CD14-positive monocyte (primary cell): ENCODE measurements at regions not wholly inside any gene's neighbourhood (a gene's known extent, or its start where the extent isn't known, plus 50 kb on each side); places are given as distances from the start of the nearest gene placed in this dataset.

Experiments
- DNase-seq, 3 donors: peaks; one replicate each; pipeline ENCODE4 v3.0.0-alpha.2; 2011 to 2022
- H2AFZ ChIP-seq: 2 replicates; pipeline ENCODE4 v1.6.0; 2012; ENCODE audit warnings: mild to moderate bottlenecking, low read depth, low read length, inconsistent platforms; ENCODE audit not compliant: insufficient read depth, poor library complexity, severe bottlenecking
- H3K27ac ChIP-seq, 2 donors: 1 replicate in 1 of 2; 2 replicates in 1 of 2; pipeline ENCODE4 v1.5.1; 2012 to 2013; ENCODE audit warnings: low read length in 2 of 2, control low read depth in 1 of 2, inconsistent platforms in 1 of 2, low read depth in 1 of 2, mild to moderate bottlenecking in 1 of 2
- H3K27me3 ChIP-seq, 2 donors: one replicate each; pipeline versions ENCODE4 v1.6.0 to v1.6.1; 2011 to 2013; ENCODE audit warnings: low read length in 2 of 2; ENCODE audit not compliant: control insufficient read depth in 2 of 2, insufficient read depth in 2 of 2
- H3K36me3 ChIP-seq, 2 donors: replicated peaks in 1 of 2; 1 replicate in 1 of 2; 2 replicates in 1 of 2; pipeline versions ENCODE4 v1.5.1 to v1.6.1; 2012 to 2013; ENCODE audit warnings: low read length in 2 of 2, control low read depth in 1 of 2, inconsistent platforms in 1 of 2, mild to moderate bottlenecking in 1 of 2; ENCODE audit not compliant: insufficient read depth in 2 of 2, control insufficient read depth in 1 of 2
- H3K4me1 ChIP-seq, 2 donors: 1 replicate in 1 of 2; 2 replicates in 1 of 2; pipeline versions ENCODE4 v1.5.1 to v1.6.1; 2012 to 2013; ENCODE audit warnings: low read length in 2 of 2, control low read depth in 1 of 2, inconsistent platforms in 1 of 2, mild to moderate bottlenecking in 1 of 2, moderate library complexity in 1 of 2; ENCODE audit not compliant: insufficient read depth in 2 of 2, control insufficient read depth in 1 of 2
- H3K4me2 ChIP-seq: replicated peaks from 2 replicates; pipeline ENCODE3; 2012; ENCODE audit warnings: low read length, moderate library complexity, mild to moderate bottlenecking; ENCODE audit not compliant: poor library complexity, severe bottlenecking; ENCODE audit errors: extremely low read depth
- H3K4me3 ChIP-seq, 3 experiments: fragments of 200-600 bp in 1 of 3; sonication (generic) in 1 of 3; replicated peaks in 1 of 3; 1 replicate in 2 of 3; 2 replicates in 1 of 3; pipeline ENCODE4 v1.5.1; 2011 to 2013; ENCODE audit warnings: low read length in 3 of 3, mild to moderate bottlenecking in 3 of 3, control low read depth in 2 of 3, low read depth in 2 of 3, inconsistent platforms in 1 of 3, moderate library complexity in 1 of 3
- H3K79me2 ChIP-seq: 2 replicates; pipeline ENCODE4 v1.6.0; 2012; ENCODE audit warnings: mild to moderate bottlenecking, control low read depth, inconsistent platforms, low read length, moderate library complexity; ENCODE audit not compliant: insufficient read depth
- H3K9ac ChIP-seq: 2 replicates; pipeline ENCODE4 v1.6.0; 2017; ENCODE audit warnings: low read length, mild to moderate bottlenecking; ENCODE audit not compliant: insufficient read depth, poor library complexity, severe bottlenecking
- H3K9me3 ChIP-seq, 2 donors: replicated peaks in 1 of 2; 1 replicate in 1 of 2; 2 replicates in 1 of 2; pipeline versions ENCODE4 v1.5.1 to v1.6.1; 2012 to 2013; ENCODE audit warnings: low read length in 2 of 2, control low read depth in 1 of 2; ENCODE audit not compliant: control insufficient read depth in 1 of 2, insufficient read depth in 1 of 2
- H4K20me1 ChIP-seq: 2 replicates; pipeline ENCODE4 v1.6.0; 2012; ENCODE audit warnings: mild to moderate bottlenecking, low read length, control low read depth, moderate library complexity; ENCODE audit not compliant: insufficient read depth
- H3K27ac Mint-ChIP-seq, 7 donors: one replicate each; pipeline ENCODE4 v1.8.0; 2020; ENCODE audit warnings: mild to moderate bottlenecking in 7 of 7, mixed read lengths in 7 of 7, moderate library complexity in 6 of 7, inconsistent platforms in 2 of 7
- H3K27me3 Mint-ChIP-seq, 3 donors: one replicate each; pipeline ENCODE4 v1.8.0; 2021 to 2022; ENCODE audit warnings: low read depth in 3 of 3, mild to moderate bottlenecking in 3 of 3, mixed read lengths in 3 of 3, moderate library complexity in 3 of 3, inconsistent platforms in 1 of 3
- H3K36me3 Mint-ChIP-seq, 2 donors: one replicate each; pipeline ENCODE4 v1.8.0; 2020; ENCODE audit warnings: mixed read lengths in 2 of 2, inconsistent platforms in 1 of 2, mild to moderate bottlenecking in 1 of 2
- H3K4me1 Mint-ChIP-seq: one replicate; pipeline ENCODE4 v1.8.0; 2020; ENCODE audit warnings: mild to moderate bottlenecking, mixed read lengths
- H3K4me3 Mint-ChIP-seq, 2 donors: one replicate each; pipeline ENCODE4 v1.8.0; 2020; ENCODE audit warnings: mild to moderate bottlenecking in 2 of 2, mixed read lengths in 2 of 2, moderate library complexity in 1 of 2
- H3K9me3 Mint-ChIP-seq, 7 donors: one replicate each; pipeline ENCODE4 v1.8.0; 2020 to 2022; ENCODE audit warnings: mixed read lengths in 7 of 7, mild to moderate bottlenecking in 6 of 7, moderate library complexity in 6 of 7, inconsistent platforms in 2 of 7
- WGBS: methylation state at CpG from one replicate; pipeline ENCODE4 v1.1.5; 2013; ENCODE audit warnings: missing lambda C conversion rate; ENCODE audit not compliant: insufficient coverage; 5-methylcytosine and 5-hydroxymethylcytosine counted together
- intact Hi-C, 2 donors: fragments of 100-400 bp; cut with micrococcal nuclease; formaldehyde crosslinking; loops; one replicate each; pipeline versions ENCODE4 v1.15.0 to v1.15.1; 2023
- TF ChIP-seq, protein P1 (sequence below): fragments of 200-600 bp; IDR thresholded peaks from one replicate; pipeline ENCODE4 v1.8.0; 2022; ENCODE audit warnings: antibody characterized with exemption, mild to moderate bottlenecking

DNA sequence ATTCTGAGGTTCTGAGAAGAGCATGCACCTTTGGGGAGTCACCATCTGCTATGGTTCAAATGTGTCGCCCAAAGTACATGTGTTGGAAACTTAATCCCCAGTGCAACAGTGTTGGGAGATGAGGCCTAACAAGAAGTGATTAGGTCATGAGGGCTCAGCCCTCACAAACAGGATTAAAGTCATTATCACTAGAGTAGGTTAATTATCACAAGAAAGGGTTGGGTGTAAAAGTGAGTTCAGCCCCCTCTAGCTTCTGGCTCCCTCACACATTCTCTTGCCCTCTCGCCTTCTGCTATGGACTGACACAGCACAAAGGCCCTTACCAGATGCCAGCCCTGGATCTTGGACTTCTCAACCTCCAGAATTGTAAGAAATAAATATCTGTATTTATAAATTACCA lies 100.3 kb upstream of the C10orf90 start:
- no peak overlapping the region for H3K9ac ChIP-seq
- H3K4me3 ChIP-seq, result no peak overlapping the region
- no peak overlapping the region for H2AFZ ChIP-seq
- no peaks in the 10 kb centered on the region for H3K4me1 Mint-ChIP-seq
- TF ChIP-seq, protein P1, sequence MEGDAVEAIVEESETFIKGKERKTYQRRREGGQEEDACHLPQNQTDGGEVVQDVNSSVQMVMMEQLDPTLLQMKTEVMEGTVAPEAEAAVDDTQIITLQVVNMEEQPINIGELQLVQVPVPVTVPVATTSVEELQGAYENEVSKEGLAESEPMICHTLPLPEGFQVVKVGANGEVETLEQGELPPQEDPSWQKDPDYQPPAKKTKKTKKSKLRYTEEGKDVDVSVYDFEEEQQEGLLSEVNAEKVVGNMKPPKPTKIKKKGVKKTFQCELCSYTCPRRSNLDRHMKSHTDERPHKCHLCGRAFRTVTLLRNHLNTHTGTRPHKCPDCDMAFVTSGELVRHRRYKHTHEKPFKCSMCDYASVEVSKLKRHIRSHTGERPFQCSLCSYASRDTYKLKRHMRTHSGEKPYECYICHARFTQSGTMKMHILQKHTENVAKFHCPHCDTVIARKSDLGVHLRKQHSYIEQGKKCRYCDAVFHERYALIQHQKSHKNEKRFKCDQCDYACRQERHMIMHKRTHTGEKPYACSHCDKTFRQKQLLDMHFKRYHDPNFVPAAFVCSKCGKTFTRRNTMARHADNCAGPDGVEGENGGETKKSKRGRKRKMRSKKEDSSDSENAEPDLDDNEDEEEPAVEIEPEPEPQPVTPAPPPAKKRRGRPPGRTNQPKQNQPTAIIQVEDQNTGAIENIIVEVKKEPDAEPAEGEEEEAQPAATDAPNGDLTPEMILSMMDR, result no peak
- H4K20me1 ChIP-seq, result no peaks in the 10 kb centered on the region
- no peak overlapping the region for H3K4me2 ChIP-seq
- no peaks in the 10 kb centered on the region for H3K36me3 Mint-ChIP-seq
- peaks cover 2 to 7% (median 4%) of the 10 kb centered on the region in 7 donors for H3K9me3 Mint-ChIP-seq
- intact Hi-C loops, result no loop called here
- peaks cover 4 to 5% of the 10 kb centered on the region in 2 donors for H3K9me3 ChIP-seq
- DNase-seq, result no peak
- no peak overlapping the region for H3K27ac Mint-ChIP-seq
- no peak overlapping the region for H3K27ac ChIP-seq
- H3K27me3 Mint-ChIP-seq, result peaks cover 0 to 2% (median 2%) of the 10 kb centered on the region in 3 donors
- H3K79me2 ChIP-seq, result no peaks in the 10 kb centered on the region
- H3K27me3 ChIP-seq, result no peaks in the 10 kb centered on the region
- 100% methylated on average over 1 of the region's 2 CpGs for WGBS
- H3K4me3 Mint-ChIP-seq, result no peak overlapping the region
- no peaks in the 10 kb centered on the region for H3K4me1 ChIP-seq
- no peaks in the 10 kb centered on the region for H3K36me3 ChIP-seq

DNA sequence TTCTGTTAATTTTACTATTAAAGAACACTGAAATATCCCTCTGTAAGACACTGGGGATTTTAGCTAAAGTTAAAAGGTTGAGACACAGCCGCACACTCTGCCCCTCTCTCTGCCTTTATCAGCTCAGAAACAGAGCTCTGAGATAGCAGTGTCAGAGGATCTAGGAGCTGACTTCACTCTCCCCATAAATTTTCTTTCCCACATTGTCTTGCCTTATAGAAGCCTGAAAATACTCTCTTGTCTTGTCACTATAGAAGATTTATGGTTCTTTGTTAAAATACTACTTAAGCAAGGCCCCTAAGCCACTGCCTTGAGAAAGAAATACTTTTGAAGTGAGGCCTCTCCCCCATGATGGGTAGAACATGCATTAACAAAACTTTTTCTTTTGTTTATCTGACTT lies 105.7 kb upstream of the C10orf90 start:
- Histone ChIP-seq H3K27ac (no peak overlapping the region), H3K4me3 (no peak overlapping the region), H3K36me3 (no peaks in the 10 kb centered on the region), H3K4me2 (no peak overlapping the region), H3K79me2 (no peaks in the 10 kb centered on the region), H2AFZ (no peak overlapping the region), H3K9me3 (no peaks in the 10 kb centered on the region), H3K4me1 (no peaks in the 10 kb centered on the region), H4K20me1 (no peaks in the 10 kb centered on the region), H3K27me3 (no peaks in the 10 kb centered on the region), H3K9ac (no peak overlapping the region)
- Mint-ChIP-seq H3K27ac (no peak overlapping the region), H3K4me1 (no peaks in the 10 kb centered on the region), H3K4me3 (no peak overlapping the region), H3K27me3 (peaks cover 0 to 4% (median 1%) of the 10 kb centered on the region in 3 donors), H3K36me3 (no peaks in the 10 kb centered on the region), H3K9me3 (peaks cover 0 to 4% (median 2%) of the 10 kb centered on the region in 7 donors)
- intact Hi-C loops, result no loop called here
- TF ChIP-seq, protein P1, result no peak
- no CpG with 5 or more reads among the region's 1 CpG for WGBS
- no peak for DNase-seq
